T-cell (primary cell): ENCODE measurements at regions not wholly inside any gene's neighbourhood (a gene's known extent, or its start where the extent isn't known, plus 50 kb on each side); places are given as distances from the start of the nearest gene placed in this dataset.
A peak's percentile ranks its signal among the peaks of the same experiment; 100 is the strongest.

Experiments
- ATAC-seq, 4 experiments: fragments of 200-7000 bp in 3 of 4; fragments of 150-1000 bp in 1 of 4; cut with Tn5 transposase; replicated peaks in 1 of 4; 1 replicate in 3 of 4; 2 replicates in 1 of 4; pipeline ENCODE4 v1.10.0; 2021; ENCODE audit warnings: moderate library complexity in 3 of 4, mild to moderate bottlenecking in 2 of 4, moderate number of reproducible peaks in 1 of 4
- CTCF ChIA-PET, 2 donors: fragments of 300-600 bp; sonication (Branson Sonifier 250); formaldehyde crosslinking; loops; one replicate each; lab custom pipeline; 2022; ENCODE audit warnings: antibody characterized with exemption in 2 of 2; lab: Charles Lee
- POLR2A ChIA-PET, 2 donors: fragments of 300-600 bp; sonication (Branson Sonifier 250); formaldehyde crosslinking; loops; one replicate each; lab custom pipeline; 2022; ENCODE audit warnings: antibody characterized with exemption in 2 of 2; lab: Charles Lee
- DNase-seq, 35 experiments: peaks; one replicate each; pipeline versions ENCODE4 v3.0.0 to v3.0.0-alpha.2; 2013 to 2023
- H3K27ac ChIP-seq: one replicate; pipeline ENCODE4 v1.5.1; 2013; ENCODE audit warnings: low read length
- H3K27me3 ChIP-seq, 2 experiments: replicated peaks in 1 of 2; 1 replicate in 1 of 2; 2 replicates in 1 of 2; pipeline versions ENCODE4 v1.6.1 to v1.7.0; 2013; ENCODE audit warnings: low read length in 1 of 2, mixed read lengths in 1 of 2; ENCODE audit not compliant: control insufficient read depth in 2 of 2, insufficient read depth in 2 of 2; ENCODE audit errors: extremely low read depth in 1 of 2
- H3K36me3 ChIP-seq, 2 donors: 1 replicate in 1 of 2; 2 replicates in 1 of 2; pipeline versions ENCODE4 v1.6.1 to v1.7.0; 2013; ENCODE audit warnings: low read length in 1 of 2; ENCODE audit not compliant: control insufficient read depth in 2 of 2, insufficient read depth in 1 of 2; ENCODE audit errors: extremely low read depth in 1 of 2
- H3K4me1 ChIP-seq, 2 experiments: 1 replicate in 1 of 2; 2 replicates in 1 of 2; pipeline versions ENCODE4 v1.6.1 to v1.7.0; 2013; ENCODE audit warnings: low read length in 2 of 2, mixed read lengths in 1 of 2; ENCODE audit not compliant: insufficient read depth in 2 of 2, control insufficient read depth in 1 of 2; ENCODE audit errors: extremely low read depth in 1 of 2
- H3K4me3 ChIP-seq, 2 donors: 1 replicate in 1 of 2; 2 replicates in 1 of 2; pipeline versions ENCODE4 v1.5.1 to v1.7.0; 2013; ENCODE audit warnings: mild to moderate bottlenecking in 2 of 2, low read length in 1 of 2, moderate library complexity in 1 of 2; ENCODE audit not compliant: control insufficient read depth in 1 of 2; ENCODE audit errors: extremely low read depth in 1 of 2
- H3K9me3 ChIP-seq: 2 replicates; pipeline ENCODE4 v1.7.0; 2013
- H3K27ac Mint-ChIP-seq, 2 donors: one replicate each; pipeline ENCODE4 v1.8.0; 2020 to 2021; ENCODE audit warnings: mild to moderate bottlenecking in 2 of 2, mixed read lengths in 2 of 2
- H3K27me3 Mint-ChIP-seq, 2 donors: one replicate each; pipeline ENCODE4 v1.8.0; 2021 to 2022; ENCODE audit warnings: mixed read lengths in 2 of 2
- H3K36me3 Mint-ChIP-seq: one replicate; pipeline ENCODE4 v1.8.0; 2021; ENCODE audit warnings: mixed read lengths
- H3K4me1 Mint-ChIP-seq, 3 donors: one replicate each; pipeline ENCODE4 v1.8.0; 2020 to 2022; ENCODE audit warnings: mixed read lengths in 3 of 3, mild to moderate bottlenecking in 1 of 3
- H3K4me3 Mint-ChIP-seq, 3 donors: one replicate each; pipeline ENCODE4 v1.8.0; 2020 to 2022; ENCODE audit warnings: mild to moderate bottlenecking in 3 of 3, mixed read lengths in 3 of 3, moderate library complexity in 3 of 3
- H3K9me3 Mint-ChIP-seq, 3 donors: one replicate each; pipeline ENCODE4 v1.8.0; 2020 to 2022; ENCODE audit warnings: mixed read lengths in 3 of 3
- WGBS: methylation state at CpG from one replicate; pipeline ENCODE4 v1.1.5; 2013; ENCODE audit warnings: missing lambda C conversion rate; ENCODE audit not compliant: insufficient coverage; 5-methylcytosine and 5-hydroxymethylcytosine counted together

- ChIA-PET POLR2A (interaction anchor here in 1 of 2 donors (0.6 kb wide), 1 partner anchor 126 kb away, joined by 3 read pairs; no protein-coding TSS in a partner anchor), CTCF (no interaction called here)
Measured at GRCh38 chr12:3977621-3978020, 104.4 kb upstream of the PARP11 start.

GRCh38 chr12:3976351-3976938 is 103.2 kb upstream of the PARP11 start:
- H3K27me3 Mint-ChIP-seq = no peaks in the 10 kb centered on the region
- no peaks in the 10 kb centered on the region for H3K36me3 Mint-ChIP-seq
- Histone ChIP-seq H3K27ac (peak overlapping the region; percentile 32), H3K9me3 (no peaks in the 10 kb centered on the region), H3K4me1 (peaks cover 52 to 56% of the 10 kb centered on the region in 2 experiments), H3K36me3 (no peaks in the 10 kb centered on the region), H3K27me3 (no peaks in the 10 kb centered on the region), H3K4me3 (no peak overlapping the region)
- ChIA-PET POLR2A (interaction anchor here in 1 of 2 donors (0.6 kb wide), 1 partner anchor 8 kb away, joined by 3 read pairs; no protein-coding TSS in a partner anchor), CTCF (interaction anchor here (0.7 to 1.6 kb wide), 5 partner anchors 9 to 93 kb away, joined by 3 to 4 read pairs (median 4); no protein-coding TSS in a partner anchor)
- no peaks in the 10 kb centered on the region for H3K9me3 Mint-ChIP-seq
- H3K4me1 Mint-ChIP-seq = peaks cover 70 to 74% (median 70%) of the 10 kb centered on the region in 3 donors
- DNase-seq (no peak), ATAC-seq (peak in 2 of 4 experiments; percentile 18 to 38)
- no CpG with 5 or more reads among the region's 5 CpGs for WGBS
- peak overlapping the region; percentile 96 to 97 for H3K27ac Mint-ChIP-seq
- peak overlapping the region in 1 of 3 donors; percentile 64 for H3K4me3 Mint-ChIP-seq

More at GRCh38 chr12:3977621-3978020, 104.4 kb upstream of the PARP11 start:
- Histone ChIP-seq H3K4me1 (peaks cover 47 to 48% of the 10 kb centered on the region in 2 experiments), H3K9me3 (no peaks in the 10 kb centered on the region), H3K4me3 (no peak overlapping the region), H3K36me3 (no peaks in the 10 kb centered on the region), H3K27me3 (no peaks in the 10 kb centered on the region), H3K27ac (no peak overlapping the region)
- 90% methylated on average over 2 of the region's 2 CpGs for WGBS
- ATAC-seq (no peak), DNase-seq (no peak)
- Mint-ChIP-seq H3K27ac (peak overlapping the region; percentile 96 to 97), H3K4me1 (peaks cover 61 to 69% (median 65%) of the 10 kb centered on the region in 3 donors), H3K9me3 (no peaks in the 10 kb centered on the region), H3K36me3 (no peaks in the 10 kb centered on the region), H3K27me3 (no peaks in the 10 kb centered on the region), H3K4me3 (peak overlapping the region in 1 of 3 donors; percentile 64)

GRCh38 chr12:3975652-3976051 is 102.5 kb upstream of the PARP11 start:
- ATAC-seq = no peak
- Histone ChIP-seq H3K36me3 (no peaks in the 10 kb centered on the region), H3K27me3 (no peaks in the 10 kb centered on the region), H3K9me3 (no peaks in the 10 kb centered on the region), H3K4me1 (peaks cover 52 to 56% of the 10 kb centered on the region in 2 experiments), H3K27ac (no peak overlapping the region), H3K4me3 (no peak overlapping the region)
- H3K4me3 Mint-ChIP-seq = peak overlapping the region in 1 of 3 donors; percentile 64
- H3K27ac Mint-ChIP-seq = peak overlapping the region; percentile 96 to 97
- no peaks in the 10 kb centered on the region for H3K27me3 Mint-ChIP-seq
- ChIA-PET POLR2A (no interaction called here), CTCF (interaction anchor here (0.7 to 1.6 kb wide), 5 partner anchors 8 to 92 kb away, joined by 3 to 4 read pairs (median 4); no protein-coding TSS in a partner anchor)
- no peaks in the 10 kb centered on the region for H3K9me3 Mint-ChIP-seq
- H3K36me3 Mint-ChIP-seq = no peaks in the 10 kb centered on the region
- peaks cover 69 to 77% (median 75%) of the 10 kb centered on the region in 3 donors for H3K4me1 Mint-ChIP-seq
- WGBS = no CpG with 5 or more reads among the region's 3 CpGs
- DNase-seq = no peak

GRCh38 chr12:3974883-3975282 is 101.7 kb upstream of the PARP11 start:
- peaks cover 66 to 75% (median 74%) of the 10 kb centered on the region in 3 donors for H3K4me1 Mint-ChIP-seq
- peaks cover 52 to 56% of the 10 kb centered on the region in 2 experiments for H3K4me1 ChIP-seq
- H3K27ac ChIP-seq = peak overlapping the region; percentile 26
- no peaks in the 10 kb centered on the region for H3K36me3 ChIP-seq
- H3K9me3 Mint-ChIP-seq = no peaks in the 10 kb centered on the region
- no peak for DNase-seq
- H3K27me3 ChIP-seq = no peaks in the 10 kb centered on the region
- peak overlapping the region; percentile 96 to 97 for H3K27ac Mint-ChIP-seq
- no peaks in the 10 kb centered on the region for H3K9me3 ChIP-seq
- ChIA-PET CTCF (interaction anchor here in 1 of 2 donors (0.6 to 3.5 kb wide), 2 partner anchors 12 to 84 kb away, joined by 5 to 22 read pairs; no protein-coding TSS in a partner anchor), POLR2A (interaction anchor here (0.5 to 1.6 kb wide), 2 partner anchors 12 to 320 kb away, joined by 3 to 16 read pairs; no protein-coding TSS in a partner anchor)
- H3K36me3 Mint-ChIP-seq = no peaks in the 10 kb centered on the region
- H3K4me3 Mint-ChIP-seq = peak overlapping the region in 1 of 3 donors; percentile 64
- WGBS = no CpG with 5 or more reads among the region's 8 CpGs
- ATAC-seq = no peak
- no peak overlapping the region for H3K4me3 ChIP-seq
- no peaks in the 10 kb centered on the region for H3K27me3 Mint-ChIP-seq

GRCh38 chr12:3973973-3974644 is 100.9 kb upstream of the PARP11 start:
- peak overlapping the region; percentile 68 for H3K27ac ChIP-seq
- peaks cover 52 to 56% of the 10 kb centered on the region in 2 experiments for H3K4me1 ChIP-seq
- DNase-seq = peak in 1 of 35 experiments; percentile 47

More at GRCh38 chr12:3973973-3974644, 100.9 kb upstream of the PARP11 start:
- Mint-ChIP-seq H3K27ac (peak overlapping the region; percentile 96 to 97), H3K36me3 (no peaks in the 10 kb centered on the region), H3K4me1 (peaks cover 66 to 75% (median 74%) of the 10 kb centered on the region in 3 donors), H3K4me3 (peak overlapping the region; percentile 54 to 64 (median 61)), H3K9me3 (no peaks in the 10 kb centered on the region), H3K27me3 (no peaks in the 10 kb centered on the region)
- no peak overlapping the region for H3K4me3 ChIP-seq
- CTCF ChIA-PET = interaction anchor here (0.6 to 3.5 kb wide), 4 partner anchors 11 to 303 kb away, joined by 3 to 22 read pairs (median 4); no protein-coding TSS in a partner anchor
- no peaks in the 10 kb centered on the region for H3K36me3 ChIP-seq
- H3K27me3 ChIP-seq = no peaks in the 10 kb centered on the region
- POLR2A ChIA-PET = interaction anchor here (0.5 to 1.6 kb wide), 2 partner anchors 11 to 320 kb away, joined by 3 to 16 read pairs; no protein-coding TSS in a partner anchor
- peak; percentile 34 to 51 (median 41) for ATAC-seq
- no peaks in the 10 kb centered on the region for H3K9me3 ChIP-seq
- 61% methylated on average over 2 of the region's 4 CpGs for WGBS
